ENCODE measurements at regions not wholly inside any gene's neighbourhood (a gene's known extent, or its start where the extent isn't known, plus 50 kb on each side); places are given as distances from the start of the nearest gene placed in this dataset.
"Not testable (repeated sequence)": the region's sequence is repeated elsewhere in the genome, so short reads cannot be mapped to it uniquely, and the experiment has no call there.

DNA sequence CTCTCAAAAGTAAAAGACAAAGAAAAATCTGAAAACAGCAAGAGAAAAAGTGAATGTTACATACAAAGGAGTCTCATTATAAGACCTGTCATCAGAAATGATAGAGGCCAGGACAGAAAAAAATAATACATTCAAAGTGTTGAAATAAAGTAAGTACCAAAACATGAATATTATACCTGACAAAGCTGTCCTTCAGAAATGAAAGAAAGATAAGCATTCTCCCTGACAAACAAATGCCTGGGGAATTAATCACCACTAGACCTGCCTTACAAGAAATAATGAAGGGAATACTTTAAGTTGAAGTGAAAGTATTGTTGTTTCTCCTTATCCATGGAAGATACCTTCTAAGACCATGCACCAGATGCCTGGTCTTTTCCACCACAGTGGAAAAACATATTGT is 1605.2 kb upstream of the CDH6 start:
- no peak for DNase-seq (ENCODE audit: insufficient read length, low spot score)
- FAIRE-seq = no peak

DNA sequence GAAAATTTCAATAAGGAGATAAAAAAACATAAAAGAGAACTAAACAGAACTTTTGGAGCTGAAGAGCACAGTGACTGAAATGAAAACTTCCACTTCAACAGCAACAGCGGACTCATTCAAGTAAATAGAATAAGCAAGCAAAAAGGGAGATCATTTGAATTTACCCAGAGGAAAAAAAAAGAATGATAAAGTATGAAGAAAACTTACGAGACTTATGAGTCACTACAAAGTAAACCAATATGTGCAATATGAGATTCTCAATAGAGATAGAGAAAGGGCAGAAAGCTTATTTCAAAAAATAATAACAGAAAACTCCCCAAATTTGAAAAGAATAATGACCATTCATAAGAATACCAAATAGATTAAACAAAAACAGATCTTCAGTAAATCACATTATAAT is 1605.7 kb upstream of the CDH6 start:
- no peak for DNase-seq (ENCODE audit: insufficient read length, low spot score)
- FAIRE-seq = no peak

DNA sequence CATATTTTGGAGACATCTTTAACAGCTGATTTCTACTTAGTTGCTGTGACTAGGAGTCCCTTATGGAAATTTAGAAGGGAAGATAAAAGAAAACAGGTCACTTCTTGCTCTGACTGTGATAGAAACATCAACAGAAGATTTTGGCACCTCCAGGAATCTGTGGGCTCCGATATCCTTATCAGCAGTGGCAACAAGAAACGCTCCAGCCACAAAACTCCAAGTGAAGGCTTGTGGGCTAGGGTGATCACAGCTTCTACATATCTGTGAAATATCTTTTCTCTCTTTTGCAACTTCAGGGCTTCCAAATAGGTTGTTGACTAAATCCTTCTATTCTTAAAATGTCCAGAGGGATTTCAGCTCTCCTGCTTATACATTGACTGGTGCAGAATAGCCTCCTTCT is 1625.5 kb upstream of the CDH6 start:
- no peak for FAIRE-seq
- no peak for DNase-seq (ENCODE audit: insufficient read length, low spot score)

DNA sequence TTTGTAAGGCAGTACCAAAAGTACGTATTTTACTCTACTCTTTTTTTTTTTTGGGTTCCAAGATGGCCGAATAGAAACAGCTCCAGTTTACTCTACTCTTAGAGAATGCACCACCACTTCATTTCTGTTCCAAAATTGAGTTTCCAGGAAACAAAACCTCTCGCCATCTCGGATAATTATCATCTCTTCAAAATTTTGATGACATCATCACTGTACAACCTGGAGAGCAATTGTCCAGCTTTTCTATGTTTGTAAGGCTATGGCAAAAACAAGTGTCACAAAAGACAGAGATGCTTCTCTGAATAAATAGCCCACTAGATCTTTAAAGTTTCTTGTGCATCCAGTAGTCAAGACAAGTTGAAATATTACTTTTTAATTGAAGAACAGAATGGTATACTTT is 1631.9 kb upstream of the CDH6 start:
- no peak for DNase-seq (ENCODE audit: insufficient read length, low spot score)
- no peak for FAIRE-seq

DNA sequence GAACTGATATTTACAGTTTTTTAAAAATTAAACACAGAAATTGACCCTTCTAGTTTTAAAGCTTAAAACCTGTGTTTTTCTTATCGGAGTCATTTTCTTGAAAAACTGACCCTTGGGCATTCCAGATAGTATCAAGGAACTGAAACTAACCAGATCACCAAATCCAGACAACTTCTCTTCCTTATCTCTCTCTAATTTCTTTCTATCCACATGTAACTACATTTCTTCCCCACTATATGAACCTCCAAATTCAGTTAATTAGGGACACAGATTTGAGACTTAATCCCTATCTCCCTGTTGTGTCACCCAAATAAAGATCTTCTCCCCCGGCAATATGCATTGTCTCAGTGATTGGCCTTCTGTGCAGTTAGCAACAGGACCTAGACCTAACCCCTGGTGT is 1643.0 kb upstream of the CDH6 start:
- DNase-seq (ENCODE audit: insufficient read length, low spot score) (no peak), FAIRE-seq (no peak)

DNA sequence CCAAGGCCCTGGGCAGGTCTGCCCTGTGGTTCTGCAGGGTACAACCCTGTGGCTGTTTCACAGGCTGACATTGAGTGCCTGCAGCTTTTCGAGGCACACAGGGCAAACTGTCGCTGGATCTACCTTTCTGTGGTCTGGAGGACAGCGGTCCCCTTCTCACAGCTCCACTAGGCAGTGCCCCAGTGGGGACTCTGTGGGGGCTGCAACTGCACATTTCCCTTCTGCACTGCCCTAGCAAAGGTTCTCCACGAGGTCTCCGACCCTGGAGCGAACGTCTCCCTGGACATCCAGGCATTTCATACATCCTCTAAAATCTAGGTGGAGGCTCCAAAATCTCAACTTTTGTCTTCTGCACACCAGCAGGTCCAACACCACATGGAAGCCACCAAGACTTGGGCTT is 1645.2 kb upstream of the CDH6 start:
- FAIRE-seq (no peak), DNase-seq (ENCODE audit: insufficient read length, low spot score) (no peak)

DNA sequence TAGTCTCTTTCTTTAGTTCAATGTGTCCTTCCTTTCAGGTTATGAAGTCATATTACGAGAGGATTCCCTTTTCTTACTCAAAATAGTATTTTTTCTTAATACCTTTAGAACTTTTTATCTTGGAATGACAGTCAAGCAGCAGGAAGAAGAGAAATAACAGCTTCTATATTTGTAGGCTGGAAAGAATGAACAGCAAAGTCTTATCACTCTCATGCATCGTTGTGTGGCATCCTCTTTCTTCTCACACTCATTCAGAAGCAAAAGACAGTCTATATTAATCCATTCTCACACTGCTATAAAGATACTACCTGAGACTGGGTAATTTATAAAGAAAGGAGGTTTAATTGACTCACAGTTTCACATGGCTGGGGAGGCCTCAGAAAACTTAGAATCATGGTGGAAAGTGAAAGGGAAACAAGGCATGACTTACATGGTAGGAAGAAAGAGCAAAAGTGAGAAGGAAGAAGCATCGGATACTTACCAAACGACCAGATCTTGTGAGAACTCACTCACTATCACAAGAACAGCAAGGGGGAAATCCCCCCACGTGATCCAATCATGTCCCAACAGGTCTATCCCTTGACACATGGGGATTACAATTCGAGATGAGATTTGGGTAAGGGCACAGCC is 1646.1 kb upstream of the CDH6 start:
- DNase-seq (ENCODE audit: insufficient read length, low spot score) (no peak), FAIRE-seq (no peak)

DNA sequence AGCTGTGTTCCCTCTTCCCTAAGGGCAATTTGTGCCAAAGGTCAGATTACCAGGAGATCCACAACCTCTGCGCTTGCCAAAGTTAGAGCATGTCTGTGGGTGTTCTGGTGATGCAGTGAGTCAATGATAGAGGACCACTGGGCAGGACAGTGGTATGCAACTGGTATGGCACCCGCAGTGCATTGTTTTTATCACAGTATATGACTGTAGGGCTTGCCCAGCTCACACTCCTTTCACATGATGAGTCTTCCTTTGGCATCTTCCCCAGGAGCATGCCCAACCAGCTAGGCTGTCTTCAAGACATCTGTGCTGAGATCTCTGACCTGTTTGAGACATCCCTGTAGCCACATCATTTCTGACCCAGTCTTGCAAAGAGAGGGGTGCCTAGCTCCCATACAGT is 1650.0 kb upstream of the CDH6 start:
- FAIRE-seq (no peak), DNase-seq (ENCODE audit: insufficient read length, low spot score) (no peak)

DNA sequence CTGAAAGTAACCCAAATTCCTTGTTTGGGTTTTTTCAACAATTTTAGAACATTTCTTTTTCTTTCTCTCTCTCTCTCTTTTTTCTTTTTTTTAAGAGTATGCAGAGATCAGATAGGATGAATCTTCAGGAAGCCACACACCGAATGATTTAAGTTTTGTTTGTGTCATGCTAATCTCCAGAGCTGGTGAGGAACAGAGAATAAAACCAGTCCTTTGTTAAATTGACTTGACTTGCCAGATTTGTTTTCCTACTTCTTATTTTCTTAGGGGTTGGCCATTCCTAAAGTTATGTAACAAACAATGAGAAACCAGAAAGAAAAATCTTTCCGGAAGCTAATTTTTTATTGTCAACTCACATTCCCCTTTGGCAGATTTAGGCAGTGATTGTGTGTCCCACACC is 1669.3 kb upstream of the CDH6 start:
- DNase-seq (ENCODE audit: insufficient read length, low spot score) = no peak
- no peak for FAIRE-seq

DNA sequence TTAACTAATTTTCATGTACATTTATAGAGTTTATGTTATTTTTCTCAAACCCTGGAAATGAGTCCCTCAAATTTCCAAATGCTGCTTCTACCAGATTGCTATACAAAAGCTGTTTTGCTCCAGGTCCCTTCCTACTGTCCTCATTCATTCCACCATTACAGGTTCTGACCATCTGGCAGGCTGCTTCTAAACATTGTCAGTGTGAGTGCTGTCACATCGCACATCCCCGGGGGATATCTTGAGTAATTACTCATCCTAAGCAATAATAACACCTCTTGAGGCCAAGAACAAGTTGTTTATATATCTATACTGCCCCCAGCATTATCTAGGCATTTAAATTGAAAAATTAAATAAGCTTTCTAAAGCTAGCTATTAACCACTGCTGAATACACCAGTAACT is 1675.3 kb upstream of the CDH6 start:
- FAIRE-seq (no peak), DNase-seq (ENCODE audit: insufficient read length, low spot score) (no peak)

DNA sequence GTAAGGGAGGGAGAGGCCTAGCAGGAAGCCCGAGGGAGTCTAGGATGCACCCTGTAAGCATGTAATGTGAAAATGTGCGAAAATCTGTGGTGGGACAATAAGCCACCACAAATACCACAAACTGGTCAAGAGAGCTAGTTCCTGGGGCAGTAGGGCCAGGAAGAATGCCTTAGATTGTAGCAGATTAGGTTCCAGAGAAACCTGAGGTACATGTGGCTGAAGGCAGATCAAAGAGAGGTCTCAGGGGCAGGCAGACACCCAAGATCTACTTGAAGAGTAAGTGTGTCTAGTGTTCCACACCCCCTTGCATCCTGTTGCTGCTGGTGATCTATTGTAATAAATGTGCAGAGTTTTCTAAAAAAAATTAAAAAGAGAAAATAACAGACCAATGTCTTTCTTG is 1677.3 kb upstream of the CDH6 start:
- DNase-seq (ENCODE audit: insufficient read length, low spot score) (no peak), FAIRE-seq (no peak)

DNA sequence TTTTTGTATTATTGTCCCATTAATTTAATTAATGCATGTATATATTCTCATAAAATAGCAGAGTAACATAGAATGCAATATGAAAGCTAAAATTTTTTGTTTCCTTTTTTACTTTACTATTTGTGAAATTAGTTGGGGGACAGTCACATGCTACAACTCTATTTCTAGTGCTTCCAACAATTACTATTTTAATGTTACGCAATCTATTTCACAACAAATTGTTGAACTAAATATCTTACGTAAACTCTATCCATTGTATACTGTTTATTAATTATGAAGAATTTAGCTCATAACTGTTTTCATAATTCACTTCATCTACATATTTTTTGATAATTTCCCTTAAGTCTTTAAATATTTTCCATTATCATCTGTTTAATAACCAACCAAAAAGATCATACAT is 1685.4 kb upstream of the CDH6 start:
- FAIRE-seq (no peak), DNase-seq (ENCODE audit: insufficient read length, low spot score) (no peak)

DNA sequence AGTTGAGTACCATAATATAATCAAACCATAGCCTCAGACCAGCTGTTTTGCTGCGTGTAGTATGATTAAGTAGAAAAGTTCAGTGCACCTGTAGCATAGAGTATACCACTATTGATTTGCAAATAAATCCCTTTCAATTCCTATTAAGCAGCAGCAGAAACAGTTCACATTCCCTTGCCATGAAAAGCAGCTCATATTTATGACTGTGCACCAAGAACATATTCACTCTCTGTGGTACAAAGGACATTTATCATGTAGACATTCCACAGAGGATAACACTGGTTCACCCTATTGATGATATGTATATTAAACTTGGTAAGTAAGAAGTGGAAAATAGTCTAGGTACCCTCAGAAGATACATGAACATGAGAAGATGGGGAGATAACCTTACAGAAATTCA is 1689.1 kb upstream of the CDH6 start:
- FAIRE-seq = no peak
- no peak for DNase-seq (ENCODE audit: insufficient read length, low spot score)

DNA sequence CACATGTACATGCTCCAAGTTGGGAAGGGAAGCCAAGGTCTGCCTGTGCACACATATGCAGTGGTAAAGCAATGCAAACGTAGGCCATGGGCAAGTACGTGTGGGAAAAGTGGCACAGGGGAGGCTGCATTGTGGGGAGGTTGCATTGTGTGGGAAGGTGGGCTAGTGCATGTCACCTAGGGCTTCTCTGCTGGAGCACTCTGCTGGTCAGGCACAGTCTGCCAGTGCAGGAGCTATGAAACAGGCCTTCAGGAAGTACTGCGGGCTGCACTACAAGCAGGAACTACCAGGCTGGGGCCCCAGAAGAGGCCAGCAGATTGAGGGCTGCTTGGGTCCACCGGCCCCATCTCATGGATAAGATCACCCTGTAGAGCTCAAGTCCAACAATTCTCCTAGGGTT is 1694.6 kb upstream of the CDH6 start:
- DNase-seq (ENCODE audit: insufficient read length, low spot score) = no peak
- FAIRE-seq = no peak

DNA sequence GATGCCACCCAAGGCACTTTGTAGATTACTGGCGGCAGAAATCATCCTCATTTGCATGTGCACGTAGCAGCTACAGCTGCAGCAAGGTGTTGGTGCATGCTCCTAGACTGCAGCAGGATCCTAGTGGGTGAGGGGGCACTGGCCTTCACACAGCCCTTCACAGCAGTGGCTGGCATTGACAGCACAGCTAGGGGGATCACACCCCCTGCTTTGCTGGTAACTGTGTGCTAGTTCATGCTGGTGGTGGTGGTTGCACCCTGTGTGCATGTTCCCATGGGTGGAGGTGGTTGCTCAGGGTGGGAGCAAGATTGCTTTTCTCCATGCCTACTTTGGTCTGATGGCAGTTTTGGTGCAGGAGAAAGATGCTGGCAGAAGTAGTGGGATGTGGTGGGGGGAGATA is 1695.1 kb upstream of the CDH6 start:
- FAIRE-seq (no peak), DNase-seq (ENCODE audit: insufficient read length, low spot score) (no peak)

DNA sequence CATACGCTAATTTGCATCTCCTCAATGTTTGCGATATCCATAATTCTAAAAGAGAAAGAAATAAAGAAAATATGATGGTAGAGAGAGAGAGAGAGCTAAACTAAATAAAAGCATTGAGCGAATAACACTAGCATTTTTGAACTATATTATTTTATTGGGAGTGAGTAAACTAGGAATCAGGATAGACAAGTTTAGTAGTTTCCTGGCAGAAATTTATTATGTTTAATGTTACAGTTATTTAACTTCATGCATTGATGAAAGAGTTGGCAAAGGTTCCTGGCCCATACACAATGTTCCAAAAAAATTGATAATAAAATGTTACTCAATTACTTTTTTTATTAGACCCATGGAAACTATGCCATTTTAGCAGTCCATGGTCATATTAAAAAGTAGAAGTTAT is 1708.2 kb upstream of the CDH6 start:
- FAIRE-seq = no peak
- DNase-seq (ENCODE audit: insufficient read length, low spot score) = no peak

DNA sequence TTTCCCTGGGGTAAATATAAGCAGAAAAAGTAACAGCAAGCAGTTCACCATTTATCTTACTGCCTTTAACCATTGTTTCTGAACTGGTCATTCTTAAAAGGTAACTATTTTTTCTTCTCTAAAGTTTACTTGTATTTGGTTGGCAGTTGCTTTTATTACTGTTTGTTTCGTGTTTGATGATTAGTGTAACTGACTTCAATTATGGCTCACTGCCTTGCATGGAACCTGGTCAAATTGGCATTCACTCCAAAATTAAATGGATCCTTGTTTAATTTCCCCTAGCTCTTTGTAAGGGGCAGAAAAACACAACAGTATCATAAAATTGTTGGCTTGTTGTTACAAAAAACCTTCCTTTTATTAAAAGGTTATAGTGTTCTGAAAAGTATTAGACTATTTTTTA is 1723.9 kb upstream of the CDH6 start:
- FAIRE-seq (no peak), DNase-seq (ENCODE audit: insufficient read length, low spot score) (no peak)

DNA sequence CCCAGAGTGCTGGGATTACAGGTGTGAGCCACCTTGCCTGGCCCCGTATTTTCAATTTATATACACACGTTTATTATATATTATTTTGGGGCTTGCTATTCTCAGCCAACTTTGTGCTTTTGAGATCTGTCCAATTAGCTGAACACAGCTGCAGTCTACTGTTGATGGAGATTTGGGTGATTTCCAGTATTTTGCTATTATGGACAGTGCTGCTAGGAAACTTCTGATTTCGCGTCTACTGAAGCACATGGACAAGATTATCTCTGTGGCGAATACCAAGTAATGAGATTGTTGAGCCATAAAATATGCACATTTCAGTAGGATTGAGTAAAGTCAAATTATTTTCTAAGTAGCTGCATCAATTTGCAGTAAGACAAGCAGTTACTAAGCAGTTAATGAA is 1731.2 kb upstream of the CDH6 start:
- DNase-seq (ENCODE audit: insufficient read length, low spot score) (no peak), FAIRE-seq (no peak)

DNA sequence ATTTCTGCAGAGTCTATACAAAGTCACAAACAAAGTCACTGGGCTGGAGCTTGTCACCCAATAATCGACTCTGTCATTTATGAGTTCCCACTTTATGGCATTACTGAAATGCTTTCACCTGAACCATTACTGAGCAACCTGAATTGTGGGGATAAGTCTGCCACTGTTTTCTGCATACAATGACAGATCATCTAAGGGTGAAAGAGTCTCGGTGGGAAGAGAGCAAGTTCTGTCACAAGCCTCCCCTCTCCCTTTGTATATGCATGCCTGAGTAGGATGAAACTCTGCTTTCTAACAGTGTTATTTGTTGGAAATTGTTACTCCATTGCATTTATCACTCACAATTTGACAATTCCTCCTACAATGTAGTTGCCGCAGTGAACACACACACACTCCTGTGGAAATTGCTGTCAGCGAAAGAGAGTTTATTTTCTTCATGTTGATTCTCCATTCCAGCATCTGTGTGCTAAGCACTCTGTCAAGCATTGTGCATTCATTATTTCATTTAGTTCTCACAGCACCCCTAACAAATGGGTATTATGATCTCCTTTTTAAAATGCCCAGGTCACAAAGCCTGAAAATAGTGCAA is 1732.4 kb upstream of the CDH6 start:
- FAIRE-seq = no peak

DNA sequence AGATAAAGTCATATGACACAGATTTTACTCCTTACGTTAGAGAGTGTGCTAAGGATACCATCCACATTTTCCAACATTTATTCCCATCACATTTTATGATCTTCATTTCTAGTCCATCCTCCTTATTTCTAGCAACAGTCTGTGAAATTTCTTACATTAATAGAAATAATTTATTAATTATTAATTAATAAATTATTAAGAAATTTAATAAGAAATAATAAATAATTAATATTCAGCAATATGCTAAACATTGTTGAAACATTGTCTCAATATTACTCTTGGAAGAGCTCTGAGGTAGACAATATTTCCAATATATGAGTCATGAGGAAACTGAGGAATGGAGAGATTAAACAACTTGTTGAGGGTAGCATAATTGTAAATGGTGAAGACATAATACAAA is 1742.5 kb upstream of the CDH6 start:
- not testable (repeated sequence) for DNase-seq (ENCODE audit: insufficient read length, low spot score); FAIRE-seq

More for the DNA sequence above, 1732.4 kb upstream of the CDH6 start:
- no peak for DNase-seq (ENCODE audit: insufficient read length, low spot score)

DNA sequence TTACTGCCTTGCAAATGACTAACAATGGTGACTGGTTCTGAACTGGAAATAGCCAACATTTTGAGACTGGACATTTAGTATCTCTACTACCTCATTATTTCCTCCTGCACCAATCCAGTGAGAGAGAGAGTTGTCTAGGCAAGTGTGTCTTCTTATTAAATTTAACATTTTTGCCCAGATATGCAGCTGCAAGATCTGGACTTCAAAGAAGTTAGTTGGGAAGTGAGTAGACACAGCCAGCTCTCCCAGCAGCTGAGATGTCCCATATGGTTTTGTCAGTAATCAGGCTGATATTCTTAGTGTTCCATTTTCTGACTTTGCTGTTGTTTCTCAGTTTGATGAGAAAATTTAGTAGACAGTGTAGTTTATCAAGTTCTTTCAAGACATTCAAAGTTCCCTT is 1778.8 kb upstream of the CDH6 start:
- no peak for DNase-seq (ENCODE audit: insufficient read length, low spot score)
- FAIRE-seq = no peak

DNA sequence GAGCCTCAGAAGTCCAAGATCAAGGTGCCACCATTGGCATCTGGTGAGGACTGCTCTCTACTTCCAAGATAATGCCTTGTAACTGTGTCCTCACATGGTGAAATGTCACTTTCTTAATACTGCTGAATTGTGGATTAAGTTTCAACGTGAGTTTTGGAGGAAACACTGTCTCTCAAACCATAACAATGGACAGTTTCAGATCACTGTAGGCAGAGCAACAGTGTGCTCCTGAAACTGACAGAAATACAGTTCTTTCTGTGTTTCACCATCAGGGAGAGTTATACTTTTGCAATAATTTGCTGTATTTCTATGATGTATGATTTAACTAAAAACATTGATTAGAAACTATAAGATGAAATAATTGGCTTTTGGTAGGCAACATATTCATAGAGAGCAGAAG is 1780.5 kb upstream of the CDH6 start:
- DNase-seq (ENCODE audit: insufficient read length, low spot score) = no peak
- FAIRE-seq = no peak

DNA sequence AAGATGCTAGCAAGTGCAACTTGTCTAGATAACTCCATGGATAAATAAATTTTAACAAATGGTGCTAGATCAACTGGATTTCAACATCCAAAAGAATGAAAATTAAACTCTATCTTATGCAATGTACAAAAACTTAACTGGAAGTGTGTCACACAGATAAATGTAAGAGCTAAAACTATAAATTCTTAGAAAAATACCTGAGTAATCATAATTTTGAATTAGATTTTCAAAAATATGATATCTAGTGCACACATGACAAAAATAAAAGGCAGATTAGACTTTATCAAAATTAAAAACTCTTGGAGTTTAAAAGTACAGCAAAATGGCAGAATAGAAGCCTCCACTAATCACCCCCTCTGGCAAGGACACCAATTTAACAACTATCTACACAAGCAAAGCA is 1791.2 kb upstream of the CDH6 start:
- DNase-seq (ENCODE audit: insufficient read length, low spot score) = no peak
- FAIRE-seq = no peak

Data from GM19239 (cell line).